Esophagus muscularis mucosa (tissue), 4 donors: ENCODE measurements at regions not wholly inside any gene's neighbourhood (a gene's known extent, or its start where the extent isn't known, plus 50 kb on each side); places are given as distances from the start of the nearest gene placed in this dataset.

Experiments used
- CTCF ChIP-seq, 3 experiments: fragments of 200-600 bp in 2 of 3; fragments of 450-650 bp in 1 of 3; sonication (generic) in 2 of 3; IDR thresholded peaks; one replicate each; pipeline ENCODE4 v1.5.1; 2017 to 2019; ENCODE audit warnings: antibody characterized with exemption in 3 of 3, mild to moderate bottlenecking in 2 of 3, moderate library complexity in 1 of 3
- EP300 ChIP-seq: sonication (generic); formaldehyde crosslinking; IDR thresholded peaks from one replicate; pipeline ENCODE4 v1.6.1; 2017; ENCODE audit warnings: antibody characterized with exemption
- POLR2A ChIP-seq: fragments of 450-650 bp; IDR thresholded peaks from one replicate; pipeline ENCODE4 v1.6.1; 2017; ENCODE audit warnings: antibody characterized with exemption, moderate library complexity, mild to moderate bottlenecking, low read depth

- TF ChIP-seq POLR2A (no peak), CTCF (IDR thresholded peaks at IDR 0.05) (no peak), EP300 (no peak)
These were observed 138.5 kb upstream of the MGMT start for GRCh38 chr10:129328546-129328945.
